ENCODE measurements at regions not wholly inside any gene's neighbourhood (a gene's known extent, or its start where the extent isn't known, plus 50 kb on each side); places are given as distances from the start of the nearest gene placed in this dataset.

- ATAC-seq (ENCODE audit: low read depth in 2 of 2) (no peak), DNase-seq (no peak)
- Mint-ChIP-seq H3K36me3 (no peaks in the 10 kb centered on the region), H3K27ac (no peak overlapping the region), H3K4me1 (no peaks in the 10 kb centered on the region), H3K9me3 (peaks cover 2 to 24% (median 6%) of the 10 kb centered on the region in 7 donors), H3K4me3 (no peak overlapping the region), H3K27me3 (no peaks in the 10 kb centered on the region)
- H3K4me1 ChIP-seq (ENCODE audit: control insufficient read depth, insufficient read depth, low read length, poor library complexity, severe bottlenecking): no peaks in the 10 kb centered on the region
- peaks cover 0 to 7% of the 10 kb centered on the region in 2 experiments for H3K9me3 ChIP-seq (ENCODE audit: control insufficient read depth in 2 of 2, low read length in 2 of 2)
- H3K4me3 ChIP-seq (ENCODE audit: low read depth, low read length): no peak overlapping the region
- no peaks in the 10 kb centered on the region for H3K36me3 ChIP-seq (ENCODE audit: control insufficient read depth, insufficient read depth, low read length)
- no peaks in the 10 kb centered on the region for H3K27me3 ChIP-seq (ENCODE audit: control insufficient read depth, insufficient read depth, low read length)
- H3K27ac ChIP-seq (ENCODE audit: insufficient read depth, low read length, poor library complexity, severe bottlenecking): no peak overlapping the region
Measured at GRCh38 chr9:24731754-24732153, 186.1 kb upstream of the IZUMO3 start.

- ATAC-seq (ENCODE audit: low read depth in 2 of 2) (no peak), DNase-seq (no peak)
- Histone ChIP-seq H3K27me3 (ENCODE audit: control insufficient read depth, insufficient read depth, low read length) (no peaks in the 10 kb centered on the region), H3K27ac (ENCODE audit: insufficient read depth, low read length, poor library complexity, severe bottlenecking) (no peak overlapping the region), H3K9me3 (ENCODE audit: control insufficient read depth in 2 of 2, low read length in 2 of 2) (peaks cover 0 to 4% of the 10 kb centered on the region in 2 experiments), H3K4me1 (ENCODE audit: control insufficient read depth, insufficient read depth, low read length, poor library complexity, severe bottlenecking) (no peaks in the 10 kb centered on the region), H3K36me3 (ENCODE audit: control insufficient read depth, insufficient read depth, low read length) (no peaks in the 10 kb centered on the region), H3K4me3 (ENCODE audit: low read depth, low read length) (no peak overlapping the region)
- Mint-ChIP-seq H3K36me3 (no peaks in the 10 kb centered on the region), H3K27ac (no peak overlapping the region), H3K9me3 (peaks cover 0 to 27% (median 4%) of the 10 kb centered on the region in 7 donors), H3K4me1 (no peaks in the 10 kb centered on the region), H3K27me3 (no peaks in the 10 kb centered on the region), H3K4me3 (no peak overlapping the region)
Measured at GRCh38 chr9:24721621-24722020, 175.9 kb upstream of the IZUMO3 start.

- ATAC-seq (ENCODE audit: low read depth in 2 of 2): no peak
- H3K27ac Mint-ChIP-seq: no peak overlapping the region
- peaks cover 0 to 3% of the 10 kb centered on the region in 2 experiments for H3K9me3 ChIP-seq (ENCODE audit: control insufficient read depth in 2 of 2, low read length in 2 of 2)
- H3K36me3 Mint-ChIP-seq: no peaks in the 10 kb centered on the region
- H3K4me1 Mint-ChIP-seq: no peaks in the 10 kb centered on the region
- no peak overlapping the region for H3K4me3 Mint-ChIP-seq
- H3K27ac ChIP-seq (ENCODE audit: insufficient read depth, low read length, poor library complexity, severe bottlenecking): no peak overlapping the region
- no peaks in the 10 kb centered on the region for H3K27me3 ChIP-seq (ENCODE audit: control insufficient read depth, insufficient read depth, low read length)
- H3K27me3 Mint-ChIP-seq: no peaks in the 10 kb centered on the region
- DNase-seq: no peak
- H3K4me1 ChIP-seq (ENCODE audit: control insufficient read depth, insufficient read depth, low read length, poor library complexity, severe bottlenecking): no peaks in the 10 kb centered on the region
- H3K36me3 ChIP-seq (ENCODE audit: control insufficient read depth, insufficient read depth, low read length): no peaks in the 10 kb centered on the region
- H3K9me3 Mint-ChIP-seq: peaks cover 0 to 18% (median 3%) of the 10 kb centered on the region in 7 donors
- H3K4me3 ChIP-seq (ENCODE audit: low read depth, low read length): no peak overlapping the region
Measured at GRCh38 chr9:24712206-24712605, 166.5 kb upstream of the IZUMO3 start.

- H3K27ac Mint-ChIP-seq: no peak overlapping the region
- ATAC-seq (ENCODE audit: low read depth in 2 of 2): no peak
- no peak overlapping the region for H3K4me3 Mint-ChIP-seq
- no peaks in the 10 kb centered on the region for H3K27me3 ChIP-seq (ENCODE audit: control insufficient read depth, insufficient read depth, low read length)
- peaks cover 0 to 3% of the 10 kb centered on the region in 2 experiments for H3K9me3 ChIP-seq (ENCODE audit: control insufficient read depth in 2 of 2, low read length in 2 of 2)
- no peak for DNase-seq
- no peaks in the 10 kb centered on the region for H3K36me3 Mint-ChIP-seq
- H3K4me1 ChIP-seq (ENCODE audit: control insufficient read depth, insufficient read depth, low read length, poor library complexity, severe bottlenecking): no peaks in the 10 kb centered on the region
- no peak overlapping the region for H3K4me3 ChIP-seq (ENCODE audit: low read depth, low read length)
- no peaks in the 10 kb centered on the region for H3K4me1 Mint-ChIP-seq
- H3K36me3 ChIP-seq (ENCODE audit: control insufficient read depth, insufficient read depth, low read length): no peaks in the 10 kb centered on the region
- H3K27ac ChIP-seq (ENCODE audit: insufficient read depth, low read length, poor library complexity, severe bottlenecking): no peak overlapping the region
- no peaks in the 10 kb centered on the region for H3K27me3 Mint-ChIP-seq
- peaks cover 0 to 16% (median 5%) of the 10 kb centered on the region in 7 donors for H3K9me3 Mint-ChIP-seq
Measured at GRCh38 chr9:24708814-24709213, 163.1 kb upstream of the IZUMO3 start.

- no peaks in the 10 kb centered on the region for H3K27me3 Mint-ChIP-seq
- Histone ChIP-seq H3K4me1 (ENCODE audit: control insufficient read depth, insufficient read depth, low read length, poor library complexity, severe bottlenecking) (no peaks in the 10 kb centered on the region), H3K9me3 (ENCODE audit: control insufficient read depth in 2 of 2, low read length in 2 of 2) (no peaks in the 10 kb centered on the region), H3K36me3 (ENCODE audit: control insufficient read depth, insufficient read depth, low read length) (no peaks in the 10 kb centered on the region), H3K4me3 (ENCODE audit: low read depth, low read length) (no peak overlapping the region), H3K27me3 (ENCODE audit: control insufficient read depth, insufficient read depth, low read length) (no peaks in the 10 kb centered on the region), H3K27ac (ENCODE audit: insufficient read depth, low read length, poor library complexity, severe bottlenecking) (no peak overlapping the region)
- no peak overlapping the region for H3K27ac Mint-ChIP-seq
- peaks cover 0 to 22% (median 10%) of the 10 kb centered on the region in 7 donors for H3K9me3 Mint-ChIP-seq
- H3K4me3 Mint-ChIP-seq: no peak overlapping the region
- ATAC-seq (ENCODE audit: low read depth in 2 of 2) (no peak), DNase-seq (no peak)
- peaks cover 0 to 2% (median 0%) of the 10 kb centered on the region in 4 donors for H3K4me1 Mint-ChIP-seq
- no peaks in the 10 kb centered on the region for H3K36me3 Mint-ChIP-seq
Measured at GRCh38 chr9:24698881-24699518, 153.3 kb upstream of the IZUMO3 start.

- no peak overlapping the region for H3K4me3 Mint-ChIP-seq
- H3K27ac Mint-ChIP-seq: no peak overlapping the region
- Histone ChIP-seq H3K4me3 (ENCODE audit: low read depth, low read length) (no peak overlapping the region), H3K27ac (ENCODE audit: insufficient read depth, low read length, poor library complexity, severe bottlenecking) (no peak overlapping the region), H3K4me1 (ENCODE audit: control insufficient read depth, insufficient read depth, low read length, poor library complexity, severe bottlenecking) (no peaks in the 10 kb centered on the region), H3K9me3 (ENCODE audit: control insufficient read depth in 2 of 2, low read length in 2 of 2) (peaks cover 0 to 6% of the 10 kb centered on the region in 2 experiments), H3K27me3 (ENCODE audit: control insufficient read depth, insufficient read depth, low read length) (no peaks in the 10 kb centered on the region), H3K36me3 (ENCODE audit: control insufficient read depth, insufficient read depth, low read length) (no peaks in the 10 kb centered on the region)
- H3K27me3 Mint-ChIP-seq: no peaks in the 10 kb centered on the region
- DNase-seq (no peak), ATAC-seq (ENCODE audit: low read depth in 2 of 2) (no peak)
- H3K36me3 Mint-ChIP-seq: no peaks in the 10 kb centered on the region
- H3K9me3 Mint-ChIP-seq: peaks cover 0 to 15% (median 7%) of the 10 kb centered on the region in 7 donors
- peaks cover 0 to 2% (median 0%) of the 10 kb centered on the region in 4 donors for H3K4me1 Mint-ChIP-seq
Measured at GRCh38 chr9:24672336-24672735, 126.6 kb upstream of the IZUMO3 start.

- no peaks in the 10 kb centered on the region for H3K27me3 ChIP-seq (ENCODE audit: control insufficient read depth, insufficient read depth, low read length)
- H3K9me3 ChIP-seq (ENCODE audit: control insufficient read depth in 2 of 2, low read length in 2 of 2): peaks cover 2 to 8% of the 10 kb centered on the region in 2 experiments
- no peaks in the 10 kb centered on the region for H3K4me1 ChIP-seq (ENCODE audit: control insufficient read depth, insufficient read depth, low read length, poor library complexity, severe bottlenecking)
- H3K27me3 Mint-ChIP-seq: no peaks in the 10 kb centered on the region
- ATAC-seq (ENCODE audit: low read depth in 2 of 2) (no peak), DNase-seq (no peak)
- H3K27ac ChIP-seq (ENCODE audit: insufficient read depth, low read length, poor library complexity, severe bottlenecking): no peak overlapping the region
- no peaks in the 10 kb centered on the region for H3K36me3 ChIP-seq (ENCODE audit: control insufficient read depth, insufficient read depth, low read length)
- peaks cover 0 to 8% (median 0%) of the 10 kb centered on the region in 4 donors for H3K4me1 Mint-ChIP-seq
- no peak overlapping the region for H3K4me3 ChIP-seq (ENCODE audit: low read depth, low read length)
- H3K9me3 Mint-ChIP-seq: peaks cover 0 to 16% (median 7%) of the 10 kb centered on the region in 7 donors
- no peaks in the 10 kb centered on the region for H3K36me3 Mint-ChIP-seq
- H3K27ac Mint-ChIP-seq: no peak overlapping the region
- no peak overlapping the region for H3K4me3 Mint-ChIP-seq
Measured at GRCh38 chr9:24657387-24657786, 111.7 kb upstream of the IZUMO3 start.

GRCh38 chr9:24652181-24652580 lies 106.5 kb upstream of the IZUMO3 start:
- Mint-ChIP-seq H3K27ac (no peak overlapping the region), H3K4me1 (no peaks in the 10 kb centered on the region), H3K9me3 (peaks cover 0 to 22% (median 6%) of the 10 kb centered on the region in 7 donors), H3K36me3 (no peaks in the 10 kb centered on the region), H3K4me3 (no peak overlapping the region), H3K27me3 (no peaks in the 10 kb centered on the region)
- Histone ChIP-seq H3K4me3 (ENCODE audit: low read depth, low read length) (no peak overlapping the region), H3K27ac (ENCODE audit: insufficient read depth, low read length, poor library complexity, severe bottlenecking) (no peak overlapping the region), H3K27me3 (ENCODE audit: control insufficient read depth, insufficient read depth, low read length) (no peaks in the 10 kb centered on the region), H3K9me3 (ENCODE audit: control insufficient read depth in 2 of 2, low read length in 2 of 2) (peaks cover 3 to 16% of the 10 kb centered on the region in 2 experiments), H3K36me3 (ENCODE audit: control insufficient read depth, insufficient read depth, low read length) (no peaks in the 10 kb centered on the region), H3K4me1 (ENCODE audit: control insufficient read depth, insufficient read depth, low read length, poor library complexity, severe bottlenecking) (no peaks in the 10 kb centered on the region)
- DNase-seq (no peak), ATAC-seq (ENCODE audit: low read depth in 2 of 2) (no peak)
